Transverse colon (tissue), 4 donors: ENCODE measurements at regions not wholly inside any gene's neighbourhood (a gene's known extent, or its start where the extent isn't known, plus 50 kb on each side); places are given as distances from the start of the nearest gene placed in this dataset.
A peak's percentile ranks its signal among the peaks of the same experiment; 100 is the strongest.

Experiments
- DNase-seq: peaks from one replicate; pipeline ENCODE4 v3.0.0-alpha.2; 2019
- H3K27ac ChIP-seq, 4 donors: fragments of 200-600 bp; sonication (generic); 2 replicates each; pipeline ENCODE4 v1.5.1; 2016 to 2018; ENCODE audit warnings: inconsistent platforms in 4 of 4
- H3K27me3 ChIP-seq: fragments of 200-600 bp; sonication (generic); 2 replicates; pipeline ENCODE4 v1.5.1; 2017; ENCODE audit warnings: inconsistent platforms
- H3K36me3 ChIP-seq, 4 donors: fragments of 200-600 bp; sonication (generic); 2 replicates each; pipeline ENCODE4 v1.5.1; 2017 to 2019; ENCODE audit warnings: inconsistent platforms in 4 of 4
- H3K4me1 ChIP-seq, 4 donors: fragments of 200-600 bp; sonication (generic); 2 replicates each; pipeline ENCODE4 v1.5.1; 2017 to 2020; ENCODE audit warnings: inconsistent platforms in 4 of 4
- H3K4me3 ChIP-seq, 4 donors: fragments of 200-600 bp; sonication (generic); 1 replicate in 1 of 4; 2 replicates in 3 of 4; pipeline versions ENCODE4 v1.5.1 to v1.6.1; 2017 to 2019; ENCODE audit warnings: inconsistent platforms in 4 of 4
- H3K9me3 ChIP-seq, 2 donors: fragments of 200-600 bp; sonication (generic); 2 replicates each; pipeline ENCODE4 v1.5.1; 2017 to 2019; ENCODE audit warnings: inconsistent platforms in 2 of 2
- EP300 ChIP-seq: sonication (generic); formaldehyde crosslinking; IDR thresholded peaks from one replicate; pipeline ENCODE4 v1.6.1; 2017; ENCODE audit warnings: antibody characterized with exemption, low read depth
- POLR2A ChIP-seq: fragments of 450-650 bp; IDR thresholded peaks from one replicate; pipeline ENCODE4 v1.6.1; 2016; ENCODE audit warnings: antibody characterized with exemption, mild to moderate bottlenecking, moderate library complexity
- POLR2AphosphoS5 ChIP-seq, 3 donors: sonication (generic); formaldehyde crosslinking; IDR thresholded peaks; one replicate each; pipeline ENCODE4 v1.6.1; 2016; ENCODE audit warnings: antibody characterized with exemption in 3 of 3
- WGBS, 2 donors: methylation state at CpG; one replicate each; pipeline ENCODE4 v1.1.5; 2018; ENCODE audit warnings: low coverage in 1 of 2; 5-methylcytosine and 5-hydroxymethylcytosine counted together
- in situ Hi-C, 4 donors: fragments of 200-750 bp; cut with MboI; loops; one replicate each; pipeline versions ENCODE4 v1.15.0 to v1.15.1; 2017; ENCODE audit warnings: low sequenced_read_pairs in 3 of 4, low pct_ligation_motif_present in 1 of 4, low pct_unique_long_range_greater_than_20kb in 1 of 4
- intact Hi-C: fragments of 100-400 bp; cut with DNase I; formaldehyde crosslinking; loops from one replicate; pipeline ENCODE4 v1.15.1; 2023; ENCODE audit warnings: low total_unique reads
- TF ChIP-seq, protein P1 (sequence below), 5 experiments: fragments of 200-600 bp in 3 of 5; fragments of 450-650 bp in 2 of 5; sonication (generic) in 3 of 5; IDR thresholded peaks; 1 replicate in 2 of 5; 2 replicates in 3 of 5; pipeline ENCODE4 v1.5.1; 2016 to 2017; ENCODE audit warnings: antibody characterized with exemption in 5 of 5, inconsistent platforms in 3 of 5, mild to moderate bottlenecking in 2 of 5, moderate library complexity in 1 of 5

DNA sequence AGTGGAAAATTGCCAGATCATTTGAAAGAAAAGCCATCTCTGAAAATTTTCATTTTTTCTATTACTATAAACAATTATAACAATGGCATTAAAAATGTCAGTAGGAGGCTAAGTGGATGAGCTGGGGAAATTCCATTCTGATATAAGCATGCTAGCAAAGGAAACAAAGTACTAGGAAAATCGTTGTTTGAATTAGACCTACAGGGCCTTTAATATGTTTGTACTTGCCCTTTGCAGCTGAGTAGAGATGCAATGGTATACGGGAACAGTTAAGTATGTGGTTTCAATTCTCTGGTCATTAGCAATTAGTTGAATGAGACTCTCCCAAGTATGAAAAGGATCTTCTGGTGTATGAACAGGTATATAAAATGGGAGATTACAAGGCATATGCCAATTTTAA lies 452.2 kb downstream of the PCDH11X start:
- in situ Hi-C loops = no loop called here
- H3K4me1 ChIP-seq = no peaks in the 10 kb centered on the region
- H3K4me3 ChIP-seq = no peak overlapping the region
- H3K36me3 ChIP-seq = no peaks in the 10 kb centered on the region
- no peaks in the 10 kb centered on the region for H3K9me3 ChIP-seq
- H3K27me3 ChIP-seq = no peaks in the 10 kb centered on the region
- intact Hi-C loops = no loop called here
- DNase-seq = no peak
- 62 to 71% methylated on average over 2 of the region's 2 CpGs for WGBS, 2 donors
- H3K27ac ChIP-seq = no peak overlapping the region
- TF ChIP-seq POLR2AphosphoS5 (IDR thresholded peaks at IDR 0.05) (no peak), POLR2A (no peak)

GRCh38 chrX:92232182-92232581 lies 453.0 kb downstream of the PCDH11X start:
- in situ Hi-C loops (no loop called here), intact Hi-C loops (no loop called here)
- no peaks in the 10 kb centered on the region for H3K36me3 ChIP-seq
- no peak overlapping the region for H3K27ac ChIP-seq
- H3K4me1 ChIP-seq = no peaks in the 10 kb centered on the region
- 61 to 86% methylated on average over 1 to 3 of the region's 3 CpGs for WGBS, 2 donors
- no peak for DNase-seq
- TF ChIP-seq, protein P1, sequence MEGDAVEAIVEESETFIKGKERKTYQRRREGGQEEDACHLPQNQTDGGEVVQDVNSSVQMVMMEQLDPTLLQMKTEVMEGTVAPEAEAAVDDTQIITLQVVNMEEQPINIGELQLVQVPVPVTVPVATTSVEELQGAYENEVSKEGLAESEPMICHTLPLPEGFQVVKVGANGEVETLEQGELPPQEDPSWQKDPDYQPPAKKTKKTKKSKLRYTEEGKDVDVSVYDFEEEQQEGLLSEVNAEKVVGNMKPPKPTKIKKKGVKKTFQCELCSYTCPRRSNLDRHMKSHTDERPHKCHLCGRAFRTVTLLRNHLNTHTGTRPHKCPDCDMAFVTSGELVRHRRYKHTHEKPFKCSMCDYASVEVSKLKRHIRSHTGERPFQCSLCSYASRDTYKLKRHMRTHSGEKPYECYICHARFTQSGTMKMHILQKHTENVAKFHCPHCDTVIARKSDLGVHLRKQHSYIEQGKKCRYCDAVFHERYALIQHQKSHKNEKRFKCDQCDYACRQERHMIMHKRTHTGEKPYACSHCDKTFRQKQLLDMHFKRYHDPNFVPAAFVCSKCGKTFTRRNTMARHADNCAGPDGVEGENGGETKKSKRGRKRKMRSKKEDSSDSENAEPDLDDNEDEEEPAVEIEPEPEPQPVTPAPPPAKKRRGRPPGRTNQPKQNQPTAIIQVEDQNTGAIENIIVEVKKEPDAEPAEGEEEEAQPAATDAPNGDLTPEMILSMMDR (IDR thresholded peaks at IDR 0.05) = peak in 2 of 5 experiments; percentile 7 to 18
- TF ChIP-seq EP300 = no peak
- TF ChIP-seq POLR2A = no peak
- no peak for TF ChIP-seq POLR2AphosphoS5 (IDR thresholded peaks at IDR 0.05)
- no peaks in the 10 kb centered on the region for H3K9me3 ChIP-seq
- no peak overlapping the region for H3K4me3 ChIP-seq
- H3K27me3 ChIP-seq = no peaks in the 10 kb centered on the region

DNA sequence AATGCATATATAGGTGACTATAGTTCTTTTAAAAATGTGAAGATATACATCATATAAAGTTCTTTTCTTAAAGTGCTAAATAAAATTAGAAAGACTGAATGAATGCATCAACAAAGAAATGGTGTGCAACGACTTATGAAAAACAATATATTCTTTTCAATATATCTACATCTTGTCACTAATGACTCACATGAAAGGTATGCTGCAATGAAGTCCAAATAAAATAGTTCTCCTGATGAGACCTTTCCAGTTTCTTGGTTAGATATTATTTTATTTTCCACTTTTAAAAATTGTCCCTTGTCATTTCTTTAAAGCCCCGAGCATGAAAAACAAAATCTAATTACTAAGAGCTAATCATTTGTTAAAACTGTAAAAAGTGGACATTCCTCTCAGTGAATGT lies 462.1 kb downstream of the PCDH11X start:
- no peaks in the 10 kb centered on the region for H3K36me3 ChIP-seq
- H3K4me1 ChIP-seq = no peaks in the 10 kb centered on the region
- no peaks in the 10 kb centered on the region for H3K27me3 ChIP-seq
- no peak overlapping the region for H3K27ac ChIP-seq
- H3K4me3 ChIP-seq = no peak overlapping the region
- H3K9me3 ChIP-seq = no peaks in the 10 kb centered on the region
- intact Hi-C loops = no loop called here
- WGBS, 2 donors = 57 to 66% methylated on average over 2 of the region's 2 CpGs
- no peak for DNase-seq
- TF ChIP-seq EP300 (no peak), POLR2A (no peak), POLR2AphosphoS5 (IDR thresholded peaks at IDR 0.05) (no peak)
- TF ChIP-seq, protein P1 (IDR thresholded peaks at IDR 0.05) = no peak
- in situ Hi-C loops = no loop called here

GRCh38 chrX:92247076-92247475 lies 467.9 kb downstream of the PCDH11X start:
- H3K27me3 ChIP-seq = no peaks in the 10 kb centered on the region
- in situ Hi-C loops = no loop called here
- TF ChIP-seq, protein P1 (IDR thresholded peaks at IDR 0.05) = no peak
- TF ChIP-seq POLR2A = no peak
- no peak for TF ChIP-seq EP300
- no peak for TF ChIP-seq POLR2AphosphoS5 (IDR thresholded peaks at IDR 0.05)
- 94 to 95% methylated on average over 2 of the region's 2 CpGs for WGBS, 2 donors
- H3K27ac ChIP-seq = no peak overlapping the region
- intact Hi-C loops = no loop called here
- DNase-seq = no peak
- no peaks in the 10 kb centered on the region for H3K9me3 ChIP-seq
- H3K4me3 ChIP-seq = no peak overlapping the region
- no peaks in the 10 kb centered on the region for H3K4me1 ChIP-seq
- no peaks in the 10 kb centered on the region for H3K36me3 ChIP-seq

- intact Hi-C loops = no loop called here
- in situ Hi-C loops = no loop called here
- Histone ChIP-seq H3K9me3 (no peaks in the 10 kb centered on the region), H3K27ac (no peak overlapping the region), H3K36me3 (no peaks in the 10 kb centered on the region), H3K4me1 (no peaks in the 10 kb centered on the region), H3K27me3 (no peaks in the 10 kb centered on the region), H3K4me3 (no peak overlapping the region)
- TF ChIP-seq, protein P1 (IDR thresholded peaks at IDR 0.05) = no peak
- no peak for TF ChIP-seq POLR2AphosphoS5 (IDR thresholded peaks at IDR 0.05)
- no peak for TF ChIP-seq POLR2A
- TF ChIP-seq EP300 = no peak
- DNase-seq = no peak
- 38 to 47% methylated on average over 2 of the region's 2 CpGs for WGBS, 2 donors
These were observed 469.9 kb downstream of the PCDH11X start for GRCh38 chrX:92249125-92249524.
